ENCODE measurements at regions not wholly inside any gene's neighbourhood (a gene's known extent, or its start where the extent isn't known, plus 50 kb on each side); places are given as distances from the start of the nearest gene placed in this dataset.

DNA sequence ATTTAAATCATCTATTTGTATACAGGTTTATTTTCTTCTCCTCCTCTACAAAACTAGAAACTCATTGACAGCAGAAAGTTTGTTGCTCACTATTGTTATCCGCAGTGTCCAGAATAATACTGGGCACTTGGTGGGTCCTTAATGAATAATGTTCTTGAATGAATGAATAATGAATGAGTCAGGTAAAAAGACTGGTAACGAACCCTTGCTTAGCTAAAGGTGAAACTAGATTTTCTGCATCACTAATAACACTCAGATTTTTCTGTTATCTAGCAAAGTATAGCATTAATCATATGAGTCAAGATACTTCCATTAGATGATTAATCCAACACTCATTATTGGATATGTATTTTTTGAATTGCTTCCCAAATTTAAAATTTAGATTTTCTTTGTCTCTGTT is 953.2 kb downstream of the SORCS3 start:
- DNase-seq = no peak
- H3K4me1 Mint-ChIP-seq (ENCODE audit: low read depth, unreplicated experiment) = no peaks in the 10 kb centered on the region
- 0 out of 2 replicates have a peak, but pooled peaks cover 4% of the 10 kb centered on the region for H3K4me1 ChIP-seq
- ChIA-PET POLR2A (no interaction called here), CTCF (no interaction called here)
- H3K36me3 ChIP-seq (ENCODE audit: control insufficient read depth, insufficient read depth, low read length) = no peaks in the 10 kb centered on the region
- H3K9me3 ChIP-seq = no peaks in the 10 kb centered on the region
- BruUV-seq (replicated peaks) = no TSS peak
- no peak overlapping the region for H3K4me3 Mint-ChIP-seq (ENCODE audit: unreplicated experiment)
- TF ChIP-seq, protein P1, sequence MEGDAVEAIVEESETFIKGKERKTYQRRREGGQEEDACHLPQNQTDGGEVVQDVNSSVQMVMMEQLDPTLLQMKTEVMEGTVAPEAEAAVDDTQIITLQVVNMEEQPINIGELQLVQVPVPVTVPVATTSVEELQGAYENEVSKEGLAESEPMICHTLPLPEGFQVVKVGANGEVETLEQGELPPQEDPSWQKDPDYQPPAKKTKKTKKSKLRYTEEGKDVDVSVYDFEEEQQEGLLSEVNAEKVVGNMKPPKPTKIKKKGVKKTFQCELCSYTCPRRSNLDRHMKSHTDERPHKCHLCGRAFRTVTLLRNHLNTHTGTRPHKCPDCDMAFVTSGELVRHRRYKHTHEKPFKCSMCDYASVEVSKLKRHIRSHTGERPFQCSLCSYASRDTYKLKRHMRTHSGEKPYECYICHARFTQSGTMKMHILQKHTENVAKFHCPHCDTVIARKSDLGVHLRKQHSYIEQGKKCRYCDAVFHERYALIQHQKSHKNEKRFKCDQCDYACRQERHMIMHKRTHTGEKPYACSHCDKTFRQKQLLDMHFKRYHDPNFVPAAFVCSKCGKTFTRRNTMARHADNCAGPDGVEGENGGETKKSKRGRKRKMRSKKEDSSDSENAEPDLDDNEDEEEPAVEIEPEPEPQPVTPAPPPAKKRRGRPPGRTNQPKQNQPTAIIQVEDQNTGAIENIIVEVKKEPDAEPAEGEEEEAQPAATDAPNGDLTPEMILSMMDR (IDR thresholded peaks at IDR 0.05; ENCODE audit: insufficient read depth in 1 of 2, low read depth in 1 of 2, low read length in 1 of 2, severe bottlenecking in 1 of 2, unreplicated experiment in 1 of 2) = no peak
- H3K9me3 Mint-ChIP-seq (ENCODE audit: unreplicated experiment) = no peaks in the 10 kb centered on the region
- H3K36me3 Mint-ChIP-seq (ENCODE audit: insufficient read depth, unreplicated experiment) = no peaks in the 10 kb centered on the region
- H3K27me3 ChIP-seq (replicated peaks; ENCODE audit: control insufficient read depth, insufficient read depth, low read length) = no peaks in the 10 kb centered on the region
- no peak overlapping the region for H3K4me3 ChIP-seq (ENCODE audit: low read depth, low read length)
- intact Hi-C loops (cut with micrococcal nuclease; ENCODE audit: unreplicated experiment) = no loop called here
- H3K27ac Mint-ChIP-seq (ENCODE audit: unreplicated experiment) = no peak overlapping the region
- H3K27me3 Mint-ChIP-seq (ENCODE audit: insufficient read depth, unreplicated experiment) = no peaks in the 10 kb centered on the region

DNA sequence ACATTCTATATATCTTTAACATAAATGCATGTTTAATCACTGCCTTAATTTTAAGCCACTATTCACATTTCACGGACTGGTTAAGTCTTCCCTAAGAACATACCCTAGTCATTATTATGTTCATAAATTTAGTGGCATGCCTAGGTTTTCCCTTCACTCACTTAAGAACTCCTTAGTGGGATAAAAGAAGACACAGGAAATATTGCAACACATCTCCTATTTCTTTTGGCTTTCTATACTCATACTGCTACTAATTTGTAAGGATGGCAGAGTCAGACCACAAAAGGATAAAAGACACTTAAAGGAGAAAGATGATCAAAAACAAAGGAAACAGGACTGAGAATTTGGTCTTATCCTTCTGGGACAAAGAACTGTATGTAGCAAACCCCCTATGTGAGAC is 951.4 kb downstream of the SORCS3 start:
- Histone ChIP-seq H3K4me3 (ENCODE audit: low read depth, low read length) (no peak overlapping the region), H3K27me3 (replicated peaks; ENCODE audit: control insufficient read depth, insufficient read depth, low read length) (no peaks in the 10 kb centered on the region), H3K9me3 (no peaks in the 10 kb centered on the region), H3K4me1 (0 out of 2 replicates have a peak, but pooled peaks cover 4% of the 10 kb centered on the region), H3K36me3 (ENCODE audit: control insufficient read depth, insufficient read depth, low read length) (no peaks in the 10 kb centered on the region)
- Mint-ChIP-seq H3K9me3 (ENCODE audit: unreplicated experiment) (no peaks in the 10 kb centered on the region), H3K4me3 (ENCODE audit: unreplicated experiment) (no peak overlapping the region), H3K27me3 (ENCODE audit: insufficient read depth, unreplicated experiment) (no peaks in the 10 kb centered on the region), H3K4me1 (ENCODE audit: low read depth, unreplicated experiment) (no peaks in the 10 kb centered on the region), H3K36me3 (ENCODE audit: insufficient read depth, unreplicated experiment) (no peaks in the 10 kb centered on the region), H3K27ac (ENCODE audit: unreplicated experiment) (no peak overlapping the region)
- DNase-seq = no peak
- intact Hi-C loops (cut with micrococcal nuclease; ENCODE audit: unreplicated experiment) = no loop called here
- TF ChIP-seq, protein P1 (IDR thresholded peaks at IDR 0.05; ENCODE audit: insufficient read depth in 1 of 2, low read depth in 1 of 2, low read length in 1 of 2, severe bottlenecking in 1 of 2, unreplicated experiment in 1 of 2) = no peak
- CTCF ChIA-PET = no interaction called here
- POLR2A ChIA-PET = no interaction called here
- BruUV-seq (replicated peaks) = no TSS peak

DNA sequence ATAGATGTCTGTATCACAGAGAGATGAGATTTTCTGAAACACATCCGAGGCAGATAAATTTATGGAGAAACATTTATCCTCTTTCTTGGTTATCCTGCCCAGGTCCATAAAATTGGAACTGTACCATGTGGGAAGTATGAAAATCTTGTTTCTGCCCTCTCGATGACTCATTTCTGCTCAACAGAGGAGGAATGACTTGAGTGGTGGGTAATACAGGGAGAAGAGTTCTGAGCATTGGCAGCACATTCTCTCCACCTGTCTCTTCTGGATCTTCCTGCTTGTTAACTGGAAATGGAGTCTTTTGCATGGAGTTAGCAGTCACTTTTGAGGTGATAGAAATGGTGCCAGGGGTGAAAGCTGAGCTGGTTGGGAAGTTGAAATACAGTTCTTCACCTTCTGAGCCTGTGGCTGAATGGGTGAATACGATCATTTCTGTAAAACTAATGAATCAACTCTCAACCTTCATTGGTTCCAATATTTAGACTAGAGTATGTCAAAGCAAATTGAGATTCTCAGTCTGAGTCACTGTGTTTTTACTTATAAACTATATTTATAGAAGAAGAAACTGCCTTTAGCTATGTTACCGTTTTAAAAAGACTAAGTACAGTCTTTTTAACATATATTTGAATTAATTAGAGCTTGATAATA is 945.5 kb downstream of the SORCS3 start:
- no peaks in the 10 kb centered on the region for H3K27me3 ChIP-seq (replicated peaks; ENCODE audit: control insufficient read depth, insufficient read depth, low read length)
- Mint-ChIP-seq H3K9me3 (ENCODE audit: unreplicated experiment) (peaks cover 12% of the 10 kb centered on the region), H3K4me3 (ENCODE audit: unreplicated experiment) (no peak overlapping the region), H3K27me3 (ENCODE audit: insufficient read depth, unreplicated experiment) (no peaks in the 10 kb centered on the region), H3K4me1 (ENCODE audit: low read depth, unreplicated experiment) (peaks cover 24% of the 10 kb centered on the region), H3K27ac (ENCODE audit: unreplicated experiment) (peak overlapping the region; percentile 89), H3K36me3 (ENCODE audit: insufficient read depth, unreplicated experiment) (no peaks in the 10 kb centered on the region)
- no peaks in the 10 kb centered on the region for H3K36me3 ChIP-seq (ENCODE audit: control insufficient read depth, insufficient read depth, low read length)
- TF ChIP-seq, protein P1 (IDR thresholded peaks at IDR 0.05; ENCODE audit: insufficient read depth in 1 of 2, low read depth in 1 of 2, low read length in 1 of 2, severe bottlenecking in 1 of 2, unreplicated experiment in 1 of 2) = no peak
- no TSS peak for BruUV-seq (replicated peaks)
- peak in 1 of 2 experiments; percentile 1 for DNase-seq
- POLR2A ChIA-PET = no interaction called here
- CTCF ChIA-PET = no interaction called here
- H3K9me3 ChIP-seq = no peaks in the 10 kb centered on the region
- H3K4me1 ChIP-seq = peaks cover 24% of the 10 kb centered on the region
- intact Hi-C loops (cut with micrococcal nuclease; ENCODE audit: unreplicated experiment) = no loop called here
- no peak overlapping the region for H3K4me3 ChIP-seq (ENCODE audit: low read depth, low read length)

All from Caco-2 (cell line).